ENCODE measurements at regions not wholly inside any gene's neighbourhood (a gene's known extent, or its start where the extent isn't known, plus 50 kb on each side); places are given as distances from the start of the nearest gene placed in this dataset.

- no peak for TF ChIP-seq POLR2AphosphoS5 (IDR thresholded peaks at IDR 0.05; ENCODE audit: borderline replicate concordance, low read depth, low read length)
- no peak for TF ChIP-seq EZH2 (IDR thresholded peaks at IDR 0.05)
These were observed 130.9 kb upstream of the RGMA start for GRCh38 chr15:93219859-93220420.

Data from SK-N-MC (cell line).